GM12878 (cell line): ENCODE measurements at regions not wholly inside any gene's neighbourhood (a gene's known extent, or its start where the extent isn't known, plus 50 kb on each side); places are given as distances from the start of the nearest gene placed in this dataset.

Experiments used
- ATAC-seq: fragments of 200-7000 bp; cut with Tn5 transposase; 3 replicates; pipeline ENCODE4 v1.9.1; 2020; ENCODE audit warnings: mild to moderate bottlenecking, moderate library complexity
- BruUV-seq: library from RNA; stranded (reverse); fragments of 400-500 nt; replicated peaks from 2 replicates; lab custom pipeline; 2021; lab: Mats Ljungman, UMichigan
- CTCF ChIA-PET: fragments of 300-600 bp; sonication (Branson Sonifier 250); formaldehyde crosslinking; extraction: SDS; loops from one replicate; lab custom pipeline; 2021; ENCODE audit warnings: inconsistent platforms; lab: Yijun Ruan, JAX
- POLR2A ChIA-PET: fragments of 350-600 bp; formaldehyde crosslinking; extraction: SDS; loops from one replicate; lab custom pipeline; 2021; ENCODE audit warnings: inconsistent platforms; lab: Charles Lee
- RAD21 ChIA-PET: fragments of 300-600 bp; sonication (Branson Sonifier 250); formaldehyde crosslinking; loops from one replicate; lab custom pipeline; 2023; ENCODE audit warnings: antibody characterized with exemption; ENCODE audit not compliant: unreplicated experiment; lab: Charles Lee
- SMC1A ChIA-PET: fragments of 300-600 bp; sonication (Branson Sonifier 250); formaldehyde crosslinking; loops from one replicate; lab custom pipeline; 2023; ENCODE audit not compliant: unreplicated experiment, uncharacterized antibody; lab: Charles Lee
- DNase-seq: peaks from one replicate; pipeline ENCODE4 v3.0.0-alpha.2; 2011; ENCODE audit warnings: low read depth, low spot score
- FAIRE-seq: peaks from 3 replicates; lab custom pipeline; 2011; peaks lifted over from hg19 to GRCh38; lab: Jason Lieb, UNC
- H2AFZ ChIP-seq: 2 replicates; pipeline ENCODE4 v1.6.0; 2011; ENCODE audit warnings: low read depth, low read length, control low read depth; ENCODE audit not compliant: control insufficient read depth
- H3K27ac ChIP-seq: 2 replicates; pipeline ENCODE4 v1.5.1; 2011; ENCODE audit warnings: control low read depth; ENCODE audit not compliant: control insufficient read depth, insufficient read depth
- H3K27me3 ChIP-seq, 2 experiments: replicated peaks in 1 of 2; 2 replicates each; pipeline versions ENCODE4 v1.6.0 to v1.6.1; 2011; ENCODE audit warnings: low read length in 1 of 2; ENCODE audit not compliant: control insufficient read depth in 2 of 2, insufficient read depth in 2 of 2
- H3K36me3 ChIP-seq, 2 experiments: 2 replicates each; pipeline ENCODE4 v1.5.1; 2011; ENCODE audit warnings: low read length in 1 of 2; ENCODE audit not compliant: control insufficient read depth in 2 of 2, insufficient read depth in 2 of 2
- H3K4me1 ChIP-seq: 2 replicates; pipeline ENCODE4 v1.6.1; 2011; ENCODE audit warnings: mild to moderate bottlenecking, low read length, moderate library complexity, mixed read lengths; ENCODE audit not compliant: control insufficient read depth, insufficient read depth
- H3K4me2 ChIP-seq: 2 replicates; pipeline ENCODE4 v1.6.0; 2011; ENCODE audit warnings: control low read depth; ENCODE audit not compliant: control insufficient read depth, insufficient read depth
- H3K4me3 ChIP-seq: fragments of 200-600 bp; sonication (generic); 2 replicates; pipeline ENCODE4 v1.5.1; 2016
- H3K79me2 ChIP-seq: 2 replicates; pipeline ENCODE4 v1.6.0; 2011; ENCODE audit warnings: low read length; ENCODE audit not compliant: control insufficient read depth, insufficient read depth
- H3K9ac ChIP-seq: 2 replicates; pipeline ENCODE4 v1.8.0; 2011; ENCODE audit warnings: low read length, control low read depth, mixed read lengths; ENCODE audit not compliant: control insufficient read depth, insufficient read depth
- H3K9me3 ChIP-seq: replicated peaks from 3 replicates; pipeline ENCODE4 v1.5.1; 2011; ENCODE audit warnings: mild to moderate bottlenecking, low read length; ENCODE audit not compliant: control insufficient read depth, insufficient read depth
- H4K20me1 ChIP-seq: 2 replicates; pipeline ENCODE4 v1.6.0; 2011; ENCODE audit not compliant: control insufficient read depth, insufficient read depth
- CHD1 ChIP-seq: IDR thresholded peaks from 2 replicates; pipeline ENCODE4 v1.6.1; 2012; ENCODE audit warnings: low read depth, low read length, improper control_type of control experiment
- FOS ChIP-seq: IDR thresholded peaks from 3 replicates; pipeline ENCODE4 v1.6.1; 2011; ENCODE audit warnings: borderline replicate concordance; ENCODE audit not compliant: insufficient read length; ENCODE audit errors: extremely low read depth
- NBN ChIP-seq: fragments of 450-650 bp; IDR thresholded peaks from 2 replicates; pipeline ENCODE4 v1.6.1; 2016
- NKRF ChIP-seq: fragments of 450-650 bp; conservative IDR thresholded peaks from 2 replicates; pipeline ENCODE4 v1.6.1; 2017; ENCODE audit warnings: mild to moderate bottlenecking, moderate library complexity
- PAX8 ChIP-seq: fragments of 450-650 bp; IDR thresholded peaks from 2 replicates; pipeline ENCODE4 v1.6.1; 2017; ENCODE audit warnings: mild to moderate bottlenecking, moderate library complexity
- RB1 ChIP-seq: fragments of 450-650 bp; formaldehyde crosslinking; IDR thresholded peaks from 2 replicates; pipeline ENCODE4 v1.6.1; 2017; ENCODE audit warnings: mild to moderate bottlenecking, borderline replicate concordance
- RELB ChIP-seq: fragments of 450-650 bp; IDR thresholded peaks from 2 replicates; pipeline ENCODE4 v1.6.1; 2017; ENCODE audit warnings: low read depth, mild to moderate bottlenecking, moderate library complexity
- RFX5 ChIP-seq: IDR thresholded peaks from 2 replicates; pipeline ENCODE4 v1.6.1; 2011; ENCODE audit warnings: low read depth, low read length, improper control_type of control experiment
- SMARCA5 ChIP-seq: fragments of 450-650 bp; IDR thresholded peaks from 2 replicates; pipeline ENCODE4 v1.6.1; 2017; ENCODE audit warnings: mild to moderate bottlenecking
- ZNF217 ChIP-seq: fragments of 450-650 bp; IDR thresholded peaks from 2 replicates; pipeline ENCODE4 v1.6.1; 2017; ENCODE audit warnings: antibody characterized with exemption, mild to moderate bottlenecking
- ZZZ3 ChIP-seq: IDR thresholded peaks from 2 replicates; pipeline ENCODE4 v1.6.1; 2011; ENCODE audit warnings: low read depth; ENCODE audit not compliant: control insufficient read depth, insufficient read length
- WGBS: methylation state at CpG from one replicate; pipeline ENCODE4 v1.1.6; 2016; ENCODE audit warnings: low lambda C conversion rate; ENCODE audit not compliant: insufficient replicate concordance, insufficient coverage; ENCODE audit errors: missing lambda C conversion rate; 5-methylcytosine and 5-hydroxymethylcytosine counted together
- in situ Hi-C: fragments of 300-500 bp; cut with MboI; formaldehyde crosslinking; loops from 9 replicates; pipeline ENCODE4 v1.14.3; 2018; ENCODE audit warnings: mixed read lengths
- intact Hi-C: fragments of 100-400 bp; cut with micrococcal nuclease; formaldehyde crosslinking; loops from one replicate; pipeline ENCODE4 v1.14.2; 2022; ENCODE audit not compliant: unreplicated experiment
- TF ChIP-seq, protein P1 (sequence below): fragments of 450-650 bp; IDR thresholded peaks from 2 replicates; pipeline ENCODE4 v1.6.1; 2017; ENCODE audit warnings: borderline replicate concordance
- TF ChIP-seq, protein P2 (sequence below): fragments of 450-650 bp; formaldehyde crosslinking; IDR thresholded peaks from 2 replicates; pipeline ENCODE4 v1.5.0; 2022; ENCODE audit warnings: mild to moderate bottlenecking, missing genetic modification characterization

- TF ChIP-seq NKRF = no peak
- TF ChIP-seq SMARCA5 = no peak
- TF ChIP-seq CHD1 = no peak
- TF ChIP-seq RFX5 = no peak
- no peak for TF ChIP-seq RB1
- TF ChIP-seq ZNF217 = no peak
These were observed 119.4 kb upstream of the ACTBL2 start (continued) for GRCh38 chr5:57601996-57602395.

DNA sequence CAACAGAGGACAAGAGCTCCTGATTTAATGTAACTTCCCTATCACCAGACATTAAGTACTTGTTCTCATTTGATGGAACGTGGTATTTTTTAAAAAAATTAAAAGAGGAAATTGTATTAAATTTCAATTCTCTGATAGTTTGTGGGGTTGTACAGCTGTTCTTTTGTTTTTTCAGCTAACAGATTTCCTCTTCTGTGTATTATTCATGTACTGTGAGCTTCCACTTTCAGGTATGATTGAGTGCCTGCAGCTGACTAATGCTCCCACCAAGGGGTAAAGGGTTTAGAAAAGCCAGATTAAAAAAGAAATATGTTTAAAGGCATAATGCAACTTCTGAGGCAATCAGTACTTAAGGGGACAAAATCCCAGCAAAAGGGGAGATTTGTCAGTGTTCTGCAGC, 117.7 kb upstream of the ACTBL2 start:
- FAIRE-seq = no peak
- Histone ChIP-seq H3K79me2 (no peaks in the 10 kb centered on the region), H3K4me3 (no peak overlapping the region), H3K9me3 (no peaks in the 10 kb centered on the region), H3K36me3 (no peaks in the 10 kb centered on the region), H4K20me1 (no peaks in the 10 kb centered on the region), H2AFZ (no peak overlapping the region), H3K27me3 (peaks cover 0 to 3% of the 10 kb centered on the region in 2 experiments; a peak in 1 of 4 replicates), H3K4me2 (no peak overlapping the region), H3K4me1 (no peaks in the 10 kb centered on the region), H3K27ac (no peak overlapping the region), H3K9ac (no peak overlapping the region)
- in situ Hi-C loops = no loop called here
- no TSS peak for BruUV-seq
- ATAC-seq = no peak
- SMC1A ChIA-PET = interaction anchor here (1.2 to 1.4 kb wide), 2 partner anchors 18 to 50 kb away, joined by 3 read pairs; no protein-coding TSS in a partner anchor
- DNase-seq = no peak
- POLR2A ChIA-PET = no interaction called here
- CTCF ChIA-PET = interaction anchor here (1.4 to 1.7 kb wide), 4 partner anchors 50 to 262 kb away, joined by 3 to 5 read pairs (median 4); no protein-coding TSS in a partner anchor
- RAD21 ChIA-PET = interaction anchor here (1.3 kb wide), 1 partner anchor 101 kb away, joined by 4 read pairs; no protein-coding TSS in a partner anchor
- intact Hi-C loops = no loop called here
- WGBS = 0% methylated on average over 1 of the region's 1 CpG
- TF ChIP-seq NKRF (no peak), ZZZ3 (no peak), FOS (no peak), RELB (no peak), NBN (no peak), PAX8 (no peak)
- TF ChIP-seq, protein P1, sequence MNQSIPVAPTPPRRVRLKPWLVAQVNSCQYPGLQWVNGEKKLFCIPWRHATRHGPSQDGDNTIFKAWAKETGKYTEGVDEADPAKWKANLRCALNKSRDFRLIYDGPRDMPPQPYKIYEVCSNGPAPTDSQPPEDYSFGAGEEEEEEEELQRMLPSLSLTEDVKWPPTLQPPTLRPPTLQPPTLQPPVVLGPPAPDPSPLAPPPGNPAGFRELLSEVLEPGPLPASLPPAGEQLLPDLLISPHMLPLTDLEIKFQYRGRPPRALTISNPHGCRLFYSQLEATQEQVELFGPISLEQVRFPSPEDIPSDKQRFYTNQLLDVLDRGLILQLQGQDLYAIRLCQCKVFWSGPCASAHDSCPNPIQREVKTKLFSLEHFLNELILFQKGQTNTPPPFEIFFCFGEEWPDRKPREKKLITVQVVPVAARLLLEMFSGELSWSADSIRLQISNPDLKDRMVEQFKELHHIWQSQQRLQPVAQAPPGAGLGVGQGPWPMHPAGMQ = no peak
- TF ChIP-seq, protein P2, sequence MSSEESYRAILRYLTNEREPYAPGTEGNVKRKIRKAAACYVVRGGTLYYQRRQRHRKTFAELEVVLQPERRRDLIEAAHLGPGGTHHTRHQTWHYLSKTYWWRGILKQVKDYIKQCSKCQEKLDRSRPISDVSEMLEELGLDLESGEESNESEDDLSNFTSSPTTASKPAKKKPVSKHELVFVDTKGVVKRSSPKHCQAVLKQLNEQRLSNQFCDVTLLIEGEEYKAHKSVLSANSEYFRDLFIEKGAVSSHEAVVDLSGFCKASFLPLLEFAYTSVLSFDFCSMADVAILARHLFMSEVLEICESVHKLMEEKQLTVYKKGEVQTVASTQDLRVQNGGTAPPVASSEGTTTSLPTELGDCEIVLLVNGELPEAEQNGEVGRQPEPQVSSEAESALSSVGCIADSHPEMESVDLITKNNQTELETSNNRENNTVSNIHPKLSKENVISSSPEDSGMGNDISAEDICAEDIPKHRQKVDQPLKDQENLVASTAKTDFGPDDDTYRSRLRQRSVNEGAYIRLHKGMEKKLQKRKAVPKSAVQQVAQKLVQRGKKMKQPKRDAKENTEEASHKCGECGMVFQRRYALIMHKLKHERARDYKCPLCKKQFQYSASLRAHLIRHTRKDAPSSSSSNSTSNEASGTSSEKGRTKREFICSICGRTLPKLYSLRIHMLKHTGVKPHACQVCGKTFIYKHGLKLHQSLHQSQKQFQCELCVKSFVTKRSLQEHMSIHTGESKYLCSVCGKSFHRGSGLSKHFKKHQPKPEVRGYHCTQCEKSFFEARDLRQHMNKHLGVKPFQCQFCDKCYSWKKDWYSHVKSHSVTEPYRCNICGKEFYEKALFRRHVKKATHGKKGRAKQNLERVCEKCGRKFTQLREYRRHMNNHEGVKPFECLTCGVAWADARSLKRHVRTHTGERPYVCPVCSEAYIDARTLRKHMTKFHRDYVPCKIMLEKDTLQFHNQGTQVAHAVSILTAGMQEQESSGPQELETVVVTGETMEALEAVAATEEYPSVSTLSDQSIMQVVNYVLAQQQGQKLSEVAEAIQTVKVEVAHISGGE = no peak
